MM.1S (cell line): ENCODE measurements at regions not wholly inside any gene's neighbourhood (a gene's known extent, or its start where the extent isn't known, plus 50 kb on each side); places are given as distances from the start of the nearest gene placed in this dataset.

ENCODE experiments used
- DNase-seq: peaks from one replicate; pipeline ENCODE4 v3.0.0-alpha.2; 2015
- H2AFZ ChIP-seq: fragments of 300-600 bp; sonication (generic); 2 replicates; pipeline ENCODE4 v1.6.0; 2016; ENCODE audit warnings: antibody characterized with exemption, low read length
- H3F3A ChIP-seq: fragments of 300-600 bp; sonication (generic); 2 replicates; pipeline ENCODE4 v1.6.1; 2016; ENCODE audit warnings: mild to moderate bottlenecking, antibody characterized with exemption, low read length, moderate library complexity, mixed read lengths; ENCODE audit not compliant: insufficient read depth
- H3K27ac ChIP-seq: fragments of 300-600 bp; sonication (generic); 2 replicates; pipeline ENCODE4 v1.5.1; 2016; ENCODE audit warnings: mild to moderate bottlenecking, low read length
- H3K27me3 ChIP-seq: fragments of 300-600 bp; sonication (generic); replicated peaks from 2 replicates; pipeline ENCODE4 v1.6.0; 2016; ENCODE audit warnings: low read length; ENCODE audit not compliant: insufficient read depth
- H3K36me3 ChIP-seq: fragments of 300-600 bp; sonication (generic); replicated peaks from 2 replicates; pipeline ENCODE4 v1.6.1; 2016; ENCODE audit warnings: mild to moderate bottlenecking, low read length, mixed read lengths; ENCODE audit not compliant: insufficient read depth
- H3K4me1 ChIP-seq: fragments of 300-600 bp; sonication (generic); 2 replicates; pipeline ENCODE4 v1.6.1; 2016; ENCODE audit warnings: low read length, mixed read lengths
- H3K4me2 ChIP-seq: fragments of 300-600 bp; sonication (generic); 2 replicates; pipeline ENCODE4 v1.6.0; 2016; ENCODE audit warnings: low read depth, low read length
- H3K4me3 ChIP-seq: fragments of 300-600 bp; sonication (generic); 2 replicates; pipeline ENCODE4 v1.5.1; 2016; ENCODE audit warnings: low read length, mixed read lengths
- H3K79me2 ChIP-seq: fragments of 300-600 bp; sonication (generic); 2 replicates; pipeline ENCODE4 v1.6.1; 2016; ENCODE audit warnings: mixed run types, low read length, mixed read lengths
- H3K9ac ChIP-seq: fragments of 300-600 bp; sonication (generic); 2 replicates; pipeline ENCODE4 v1.6.1; 2016; ENCODE audit warnings: low read length, mixed read lengths
- H3K9me2 ChIP-seq: fragments of 300-600 bp; sonication (generic); replicated peaks from 2 replicates; pipeline ENCODE4 v1.6.1; 2016; ENCODE audit warnings: mild to moderate bottlenecking, low read length, mixed read lengths; ENCODE audit not compliant: insufficient read depth
- H3K9me3 ChIP-seq: fragments of 300-600 bp; sonication (generic); replicated peaks from 2 replicates; pipeline ENCODE4 v1.6.1; 2016; ENCODE audit warnings: mild to moderate bottlenecking, low read length, mixed read lengths; ENCODE audit not compliant: insufficient read depth
- H4K20me1 ChIP-seq: fragments of 300-600 bp; sonication (generic); 2 replicates; pipeline ENCODE4 v1.6.1; 2016; ENCODE audit warnings: mild to moderate bottlenecking, low read length, moderate library complexity, mixed read lengths; ENCODE audit not compliant: insufficient read depth
- CTCF ChIP-seq: fragments of 300-600 bp; sonication (generic); IDR thresholded peaks from 2 replicates; pipeline ENCODE4 v1.5.1; 2016; ENCODE audit warnings: antibody characterized with exemption, low read length, mixed read lengths
- EZH2 ChIP-seq: fragments of 300-600 bp; sonication (generic); optimal IDR thresholded peaks from 2 replicates; pipeline ENCODE3; 2017; ENCODE audit warnings: low read depth, mild to moderate bottlenecking, antibody characterized with exemption, low read length, mixed read lengths
- EZH2phosphoT487 ChIP-seq: fragments of 300-600 bp; sonication (generic); IDR thresholded peaks from 2 replicates; pipeline ENCODE4 v1.6.1; 2018; ENCODE audit warnings: antibody characterized with exemption, low read length

- no peak overlapping the region for H2AFZ ChIP-seq
- H3K9me3 ChIP-seq: no peaks in the 10 kb centered on the region
- H3K4me3 ChIP-seq: no peak overlapping the region
- TF ChIP-seq CTCF: no peak
- no peak for TF ChIP-seq EZH2phosphoT487
- TF ChIP-seq EZH2: no peak
- no peaks in the 10 kb centered on the region for H3K9me2 ChIP-seq
- H3K9ac ChIP-seq: no peak overlapping the region
- no peak overlapping the region for H3K27ac ChIP-seq
- H3K27me3 ChIP-seq: no peaks in the 10 kb centered on the region
- DNase-seq: no peak
- H3K79me2 ChIP-seq: no peaks in the 10 kb centered on the region
- H3F3A ChIP-seq: no peaks in the 10 kb centered on the region
- H3K4me1 ChIP-seq: no peaks in the 10 kb centered on the region
- no peaks in the 10 kb centered on the region for H3K36me3 ChIP-seq
- H4K20me1 ChIP-seq: no peaks in the 10 kb centered on the region
- no peak overlapping the region for H3K4me2 ChIP-seq
These were observed 81.1 kb downstream of the SIK1 start for GRCh38 chr21:43345746-43346409.

DNA sequence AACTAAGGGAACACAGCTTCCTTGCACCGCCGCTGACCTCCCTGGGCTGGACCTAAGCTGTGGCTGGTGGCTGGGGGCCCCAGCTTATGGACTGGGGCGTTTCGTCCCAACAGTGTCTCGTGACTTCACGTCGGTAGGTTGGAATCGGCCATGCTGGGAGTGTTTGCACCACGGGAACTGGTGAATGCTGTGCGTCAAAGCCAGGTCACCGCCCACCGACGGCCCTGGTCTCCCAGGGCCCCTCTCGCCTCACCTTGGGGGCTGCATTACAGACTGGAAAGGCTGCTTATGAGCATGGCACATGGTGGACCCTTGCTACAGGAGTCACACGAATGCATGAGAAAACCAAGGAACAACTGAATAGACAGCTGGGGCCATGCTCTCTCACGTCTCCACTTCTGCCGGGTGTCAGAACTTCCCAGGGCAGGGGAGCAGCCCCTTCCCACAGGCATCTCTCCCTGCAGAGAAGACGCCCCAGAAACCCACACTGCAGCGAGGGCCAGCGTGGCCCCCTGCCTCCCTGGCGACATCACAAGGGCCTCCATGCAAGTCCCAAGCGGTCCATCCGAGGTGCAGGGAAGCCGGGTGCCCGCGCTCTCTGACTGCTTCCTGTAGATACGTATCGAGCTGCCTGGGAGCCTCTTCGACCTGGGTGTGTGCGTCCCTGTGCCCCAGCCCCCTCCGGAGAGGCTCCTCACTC is 81.7 kb downstream of the SIK1 start:
- Histone ChIP-seq H3K4me1 (no peaks in the 10 kb centered on the region), H3K9me3 (no peaks in the 10 kb centered on the region), H3K79me2 (no peaks in the 10 kb centered on the region), H4K20me1 (no peaks in the 10 kb centered on the region), H3K4me3 (no peak overlapping the region), H3K27me3 (0 out of 2 replicates have a peak, but pooled peaks cover 3% of the 10 kb centered on the region), H3K27ac (no peak overlapping the region), H3K4me2 (no peak overlapping the region), H3K9me2 (no peaks in the 10 kb centered on the region), H3K36me3 (no peaks in the 10 kb centered on the region), H3K9ac (no peak overlapping the region), H2AFZ (no peak overlapping the region), H3F3A (no peaks in the 10 kb centered on the region)
- no peak for DNase-seq
- TF ChIP-seq CTCF: no peak

- no peak for DNase-seq
- TF ChIP-seq EZH2phosphoT487 (no peak), CTCF (no peak), EZH2 (no peak)
- Histone ChIP-seq H2AFZ (no peak overlapping the region), H3K4me1 (0 out of 2 replicates have a peak, but pooled peaks cover under 1% of the 10 kb centered on the region), H3K27ac (no peak overlapping the region), H3K4me2 (no peak overlapping the region), H3K9ac (no peak overlapping the region), H3K27me3 (0 out of 2 replicates have a peak, but pooled peaks cover 6% of the 10 kb centered on the region), H3K9me3 (no peaks in the 10 kb centered on the region), H3F3A (no peaks in the 10 kb centered on the region), H3K79me2 (no peaks in the 10 kb centered on the region), H3K4me3 (no peak overlapping the region), H4K20me1 (no peaks in the 10 kb centered on the region), H3K36me3 (no peaks in the 10 kb centered on the region), H3K9me2 (no peaks in the 10 kb centered on the region)
These were observed 82.7 kb downstream of the SIK1 start for GRCh38 chr21:43343992-43344886.
